ENCODE measurements at regions not wholly inside any gene's neighbourhood (a gene's known extent, or its start where the extent isn't known, plus 50 kb on each side); places are given as distances from the start of the nearest gene placed in this dataset.

GRCh38 chr13:40337651-40338050, 328.8 kb downstream of the FOXO1 start (continued):
- no peak for TF ChIP-seq CHD7 (IDR thresholded peaks at IDR 0.05; ENCODE audit: low read depth, low read length)
- TF ChIP-seq SRSF7 (optimal IDR thresholded peaks at IDR 0.05; ENCODE audit: low read depth, low read length) = no peak
